ENCODE measurements at regions not wholly inside any gene's neighbourhood (a gene's known extent, or its start where the extent isn't known, plus 50 kb on each side); places are given as distances from the start of the nearest gene placed in this dataset.

DNA sequence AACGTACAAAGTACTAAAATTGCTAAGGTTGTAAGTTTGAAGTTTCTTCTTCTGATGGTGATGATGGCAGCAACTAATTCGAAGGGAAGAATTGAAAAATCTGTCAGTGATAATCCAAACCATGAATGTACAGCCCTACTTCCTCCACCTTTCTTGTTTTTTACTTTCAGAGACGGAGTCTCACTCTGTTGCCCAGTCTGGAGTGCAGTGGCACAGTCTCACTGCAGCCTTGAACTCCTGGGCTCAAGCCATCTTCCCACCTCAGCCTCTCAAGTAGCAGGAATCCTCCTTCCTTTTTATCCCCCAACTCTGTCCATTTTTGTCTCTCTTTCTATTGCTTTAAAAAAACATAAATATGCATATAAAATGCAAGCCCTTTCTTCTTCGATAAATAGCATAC is 112.3 kb upstream of the SOX21 start:
- DNase-seq (ENCODE audit: extremely low read depth in 1 of 4, low spot score in 3 of 4) (no peak), ATAC-seq (no peak), FAIRE-seq (no peak)
- WGBS (ENCODE audit: insufficient coverage, low coverage, missing lambda C conversion rate), result 0% methylated on average over 4 of the region's 4 CpGs
- H2AFZ ChIP-seq (ENCODE audit: low read depth, low read length), result no peak overlapping the region
- no peaks in the 10 kb centered on the region for H3K36me3 ChIP-seq (ENCODE audit: control insufficient read depth, insufficient read depth, low read length)
- H3K27ac ChIP-seq (ENCODE audit: extremely low read depth, low read depth, low read length), result no peak overlapping the region
- H3K9me1 ChIP-seq (ENCODE audit: control insufficient read depth, insufficient read depth, low read length), result no peaks in the 10 kb centered on the region
- H3K4me2 ChIP-seq (ENCODE audit: insufficient read depth, low read length), result no peak overlapping the region
- H3K79me2 ChIP-seq (ENCODE audit: control insufficient read depth, insufficient read depth, low read length), result no peaks in the 10 kb centered on the region
- H4K20me1 ChIP-seq (replicated peaks; ENCODE audit: control insufficient read depth, insufficient read depth, low read length), result no peaks in the 10 kb centered on the region
- BruUV-seq (replicated peaks), result no TSS peak
- no peaks in the 10 kb centered on the region for H3K9me3 ChIP-seq (replicated peaks; ENCODE audit: control insufficient read depth, insufficient read depth, low read depth, low read length)
- POLR2A ChIA-PET, result no interaction called here
- H3K4me3 ChIP-seq, result no peak overlapping the region
- H3K9ac ChIP-seq (ENCODE audit: insufficient read depth in 1 of 2, low read depth in 2 of 2, low read length in 2 of 2), result no peak overlapping the region
- in situ Hi-C loops (cut with MboI) (no loop called here), intact Hi-C loops (cut with micrococcal nuclease) (no loop called here)
- TF ChIP-seq CEBPZ (IDR thresholded peaks at IDR 0.05; ENCODE audit: borderline replicate concordance, low read depth, low read length), result no peak
- no peak for TF ChIP-seq HNRNPUL1 (IDR thresholded peaks at IDR 0.05; ENCODE audit: low read length)
- no peak for TF ChIP-seq ZNF354B (CRISPR knock-in tag; IDR thresholded peaks at IDR 0.05)
- CTCF ChIA-PET (ENCODE audit: low intra/inter-chr PET ratio), result no interaction called here
- H3K4me1 ChIP-seq (replicated peaks in 1 of 2; ENCODE audit: control insufficient read depth in 2 of 2, insufficient read depth in 2 of 2, low read length in 2 of 2), result no peaks in the 10 kb centered on the region; a peak in 1 of 5 replicates
- H3K27me3 ChIP-seq (ENCODE audit: control insufficient read depth in 2 of 2, insufficient read depth in 2 of 2, low read length in 2 of 2), result no peaks in the 10 kb centered on the region

DNA sequence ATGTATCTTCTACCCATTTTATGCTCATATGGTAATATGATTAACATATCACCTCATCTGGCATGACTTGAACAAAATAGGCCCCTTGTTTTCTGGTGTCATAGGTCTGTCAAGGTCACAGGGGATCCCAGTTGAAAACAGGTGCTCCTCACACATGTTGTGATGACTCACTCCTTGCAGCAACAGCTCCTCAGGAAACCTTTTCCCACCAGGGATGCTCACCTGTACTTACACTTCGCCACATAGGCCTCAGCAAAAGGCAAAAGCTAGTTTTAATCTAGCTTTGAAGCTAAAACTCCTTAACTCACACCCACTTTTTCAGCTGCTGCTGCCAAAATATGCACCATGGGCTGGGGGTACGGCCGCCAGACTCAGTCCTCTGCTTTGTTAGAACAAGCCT is 110.0 kb upstream of the SOX21 start:
- no peaks in the 10 kb centered on the region for H4K20me1 ChIP-seq (replicated peaks; ENCODE audit: control insufficient read depth, insufficient read depth, low read length)
- no peaks in the 10 kb centered on the region; a peak in 1 of 5 replicates for H3K4me1 ChIP-seq (replicated peaks in 1 of 2; ENCODE audit: control insufficient read depth in 2 of 2, insufficient read depth in 2 of 2, low read length in 2 of 2)
- ChIA-PET POLR2A (no interaction called here), CTCF (ENCODE audit: low intra/inter-chr PET ratio) (interaction anchor here (0.5 kb wide), 1 partner anchor 161 kb away, joined by 3 read pairs; no protein-coding TSS in a partner anchor)
- no peaks in the 10 kb centered on the region for H3K9me1 ChIP-seq (ENCODE audit: control insufficient read depth, insufficient read depth, low read length)
- no peaks in the 10 kb centered on the region for H3K9me3 ChIP-seq (replicated peaks; ENCODE audit: control insufficient read depth, insufficient read depth, low read depth, low read length)
- no peak overlapping the region for H2AFZ ChIP-seq (ENCODE audit: low read depth, low read length)
- no peaks in the 10 kb centered on the region for H3K79me2 ChIP-seq (ENCODE audit: control insufficient read depth, insufficient read depth, low read length)
- intact Hi-C loops (cut with micrococcal nuclease), result no loop called here
- ATAC-seq (no peak), FAIRE-seq (no peak), DNase-seq (ENCODE audit: extremely low read depth in 1 of 4, low spot score in 3 of 4) (no peak)
- H3K36me3 ChIP-seq (ENCODE audit: control insufficient read depth, insufficient read depth, low read length), result no peaks in the 10 kb centered on the region
- no peak for TF ChIP-seq TGIF2 (CRISPR knock-in tag; IDR thresholded peaks at IDR 0.05)
- no peak for TF ChIP-seq CREM (IDR thresholded peaks at IDR 0.05; ENCODE audit: low read depth)
- no peak for TF ChIP-seq SMARCE1 (IDR thresholded peaks at IDR 0.05)
- no peak for TF ChIP-seq ZNF444 (CRISPR knock-in tag; IDR thresholded peaks at IDR 0.05)
- no peak for TF ChIP-seq ZNF24 (IDR thresholded peaks at IDR 0.05)
- no peak overlapping the region for H3K4me3 ChIP-seq
- H3K9ac ChIP-seq (ENCODE audit: insufficient read depth in 1 of 2, low read depth in 2 of 2, low read length in 2 of 2), result no peak overlapping the region
- H3K27me3 ChIP-seq (ENCODE audit: control insufficient read depth in 2 of 2, insufficient read depth in 2 of 2, low read length in 2 of 2), result no peaks in the 10 kb centered on the region
- 3% methylated on average over 3 of the region's 3 CpGs for WGBS (ENCODE audit: insufficient coverage, low coverage, missing lambda C conversion rate)
- H3K27ac ChIP-seq (ENCODE audit: extremely low read depth, low read depth, low read length), result no peak overlapping the region
- BruUV-seq (replicated peaks), result no TSS peak
- in situ Hi-C loops (cut with MboI), result no loop called here
- H3K4me2 ChIP-seq (ENCODE audit: insufficient read depth, low read length), result no peak overlapping the region

All from K562 (cell line).